HK-2 (cell line): ENCODE measurements at regions not wholly inside any gene's neighbourhood (a gene's known extent, or its start where the extent isn't known, plus 50 kb on each side); places are given as distances from the start of the nearest gene placed in this dataset.
"Not testable (repeated sequence)": the region's sequence is repeated elsewhere in the genome, so short reads cannot be mapped to it uniquely, and the experiment has no call there.

Source experiments
- DNase-seq: peaks from one replicate; pipeline ENCODE4 v3.0.0-alpha.2; 2018; ENCODE audit not compliant: unreplicated experiment

GRCh38 chr1:224029286-224030025 is 84.5 kb upstream of the FBXO28 start:
- peak; percentile 39 for DNase-seq

GRCh38 chr1:224028802-224029201 is 85.1 kb upstream of the FBXO28 start:
- DNase-seq: not testable (repeated sequence)

- not testable (repeated sequence) for DNase-seq
These were observed 90.8 kb upstream of the FBXO28 start for GRCh38 chr1:224023122-224023521.

GRCh38 chr1:224022249-224022970 is 91.5 kb upstream of the FBXO28 start:
- not testable (repeated sequence) for DNase-seq

GRCh38 chr1:224019866-224020265 is 94.0 kb upstream of the FBXO28 start:
- DNase-seq: not testable (repeated sequence)

- not testable (repeated sequence) for DNase-seq
These were observed 98.1 kb upstream of the FBXO28 start for GRCh38 chr1:224015782-224016181.

GRCh38 chr1:224014330-224014649 is 99.6 kb upstream of the FBXO28 start:
- DNase-seq: no peak

GRCh38 chr1:224013626-224014329 is 100.1 kb upstream of the FBXO28 start:
- not testable (repeated sequence) for DNase-seq

- not testable (repeated sequence) for DNase-seq
These were observed 101.0 kb upstream of the FBXO28 start for GRCh38 chr1:224012807-224013434.

- DNase-seq: not testable (repeated sequence)
These were observed 101.7 kb upstream of the FBXO28 start for GRCh38 chr1:224012162-224012561.

- not testable (repeated sequence) for DNase-seq
These were observed 102.2 kb upstream of the FBXO28 start for GRCh38 chr1:224011751-224012150.

- DNase-seq: not testable (repeated sequence)
These were observed 102.8 kb upstream of the FBXO28 start for GRCh38 chr1:224011153-224011552.

- DNase-seq: not testable (repeated sequence)
These were observed 107.9 kb upstream of the FBXO28 start for GRCh38 chr1:224005973-224006372.

GRCh38 chr1:224004552-224005315 is 109.2 kb upstream of the FBXO28 start:
- DNase-seq: peak; percentile 23

GRCh38 chr1:224003896-224004295 is 110.0 kb upstream of the FBXO28 start:
- not testable (repeated sequence) for DNase-seq

- not testable (repeated sequence) for DNase-seq
These were observed 112.2 kb upstream of the FBXO28 start for GRCh38 chr1:224001757-224002156.

GRCh38 chr1:223999761-224000160 is 114.2 kb upstream of the FBXO28 start:
- DNase-seq: not testable (repeated sequence)

GRCh38 chr1:223998676-223999455 is 115.0 kb upstream of the FBXO28 start:
- not testable (repeated sequence) for DNase-seq

- not testable (repeated sequence) for DNase-seq
These were observed 117.5 kb upstream of the FBXO28 start for GRCh38 chr1:223996376-223996775.

GRCh38 chr1:223992456-223993246 is 121.3 kb upstream of the FBXO28 start:
- peak; percentile 100 for DNase-seq
